H54 (cell line): ENCODE measurements at regions not wholly inside any gene's neighbourhood (a gene's known extent, or its start where the extent isn't known, plus 50 kb on each side); places are given as distances from the start of the nearest gene placed in this dataset.

ENCODE experiments used
- DNase-seq: peaks from one replicate; pipeline ENCODE4 v3.0.0; 2011; ENCODE audit warnings: low spot score, mixed read lengths; ENCODE audit not compliant: insufficient read length
- FAIRE-seq: peaks from 3 replicates; lab custom pipeline; 2011; peaks lifted over from hg19 to GRCh38; lab: Jason Lieb, UNC
- POLR2A ChIP-seq: IDR thresholded peaks from 2 replicates; pipeline ENCODE4 v1.6.1; 2011; ENCODE audit warnings: low read depth, mild to moderate bottlenecking, low read length

DNA sequence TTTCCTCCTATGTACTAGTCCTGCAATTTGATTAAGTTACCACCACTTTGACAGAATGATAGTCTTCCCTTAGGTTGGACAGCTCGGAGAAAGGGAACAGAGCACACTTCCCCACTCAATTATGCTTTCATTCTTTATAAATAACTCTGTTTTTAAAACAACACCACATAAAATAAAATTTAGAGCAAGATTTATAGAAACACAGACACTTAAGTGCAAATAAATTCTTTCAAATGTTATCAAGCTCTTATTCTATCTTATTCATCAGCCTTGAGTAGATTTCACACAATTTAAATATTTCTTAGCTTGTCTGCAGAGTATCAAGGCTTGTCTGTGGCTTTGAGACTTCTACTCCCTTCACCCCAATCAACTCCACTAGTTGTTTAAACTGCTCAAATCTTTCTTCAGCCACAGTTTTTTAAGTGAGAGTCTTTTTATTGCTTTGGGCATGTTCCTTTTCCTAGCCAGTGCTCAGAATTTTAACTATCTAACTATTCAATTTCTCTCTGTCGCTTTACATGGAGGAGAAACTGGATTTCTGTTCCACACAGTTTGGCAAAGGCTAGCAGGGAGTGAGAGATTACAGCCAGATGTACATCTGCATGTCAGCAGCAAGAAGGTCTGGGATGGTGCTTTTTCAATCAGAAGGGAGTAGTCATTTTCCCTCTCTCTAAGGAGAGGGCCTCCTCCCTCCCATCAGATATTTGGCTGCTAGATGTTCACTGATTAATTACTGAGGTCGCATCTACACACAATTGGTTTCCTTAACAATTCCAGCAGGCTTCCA lies 53.1 kb upstream of the PLAC1 start:
- TF ChIP-seq POLR2A, result no peak
- DNase-seq (no peak), FAIRE-seq (no peak)
